PC-3 (cell line): ENCODE measurements at regions not wholly inside any gene's neighbourhood (a gene's known extent, or its start where the extent isn't known, plus 50 kb on each side); places are given as distances from the start of the nearest gene placed in this dataset.

Source experiments
- ATAC-seq: fragments of 200-7000 bp; cut with Tn5 transposase; 2 replicates; pipeline ENCODE4 v1.9.1; 2020; ENCODE audit warnings: mild to moderate bottlenecking, moderate library complexity
- BruUV-seq: library from RNA; stranded (reverse); fragments of 400-500 nt; replicated peaks from 2 replicates; lab custom pipeline; 2021; lab: Mats Ljungman, UMichigan
- CTCF ChIA-PET: fragments of 300-600 bp; sonication (Branson Sonifier 250); formaldehyde crosslinking; loops from one replicate; lab custom pipeline; 2022; ENCODE audit warnings: antibody characterized with exemption; lab: Charles Lee
- POLR2A ChIA-PET: fragments of 300-600 bp; sonication (Branson Sonifier 250); formaldehyde crosslinking; loops from one replicate; lab custom pipeline; 2022; ENCODE audit warnings: antibody characterized with exemption; ENCODE audit not compliant: unreplicated experiment; lab: Charles Lee
- DNase-seq: peaks from one replicate; pipeline ENCODE4 v3.0.0-alpha.2; 2015
- H2AFZ ChIP-seq: fragments of 300-600 bp; sonication (generic); 2 replicates; pipeline ENCODE4 v1.6.0; 2016; ENCODE audit warnings: antibody characterized with exemption, low read length
- H3F3A ChIP-seq: fragments of 300-600 bp; sonication (generic); one replicate; pipeline ENCODE4 v1.6.0; 2017; ENCODE audit warnings: antibody characterized with exemption, low read length, control low read depth, mild to moderate bottlenecking; ENCODE audit not compliant: unreplicated experiment
- H3K27ac ChIP-seq: fragments of 300-600 bp; sonication (generic); 2 replicates; pipeline ENCODE4 v1.5.1; 2016; ENCODE audit warnings: mild to moderate bottlenecking, low read length
- H3K27me3 ChIP-seq: fragments of 300-600 bp; sonication (generic); 2 replicates; pipeline ENCODE4 v1.6.1; 2016; ENCODE audit warnings: low read length, mixed read lengths
- H3K36me3 ChIP-seq: fragments of 300-600 bp; sonication (generic); 2 replicates; pipeline ENCODE4 v1.6.1; 2016; ENCODE audit warnings: low read depth, mixed run types, low read length, mixed read lengths
- H3K4me1 ChIP-seq: fragments of 300-600 bp; sonication (generic); 2 replicates; pipeline ENCODE4 v1.5.1; 2016; ENCODE audit warnings: low read length; ENCODE audit not compliant: insufficient read depth
- H3K4me2 ChIP-seq: fragments of 300-600 bp; sonication (generic); 2 replicates; pipeline ENCODE4 v1.6.0; 2016; ENCODE audit warnings: low read length
- H3K4me3 ChIP-seq: fragments of 300-600 bp; sonication (generic); 2 replicates; pipeline ENCODE4 v1.5.1; 2016; ENCODE audit warnings: mild to moderate bottlenecking, low read length, mixed read lengths
- H3K79me2 ChIP-seq: fragments of 300-600 bp; sonication (generic); 2 replicates; pipeline ENCODE4 v1.6.1; 2017; ENCODE audit warnings: low read length, mixed read lengths
- H3K9ac ChIP-seq: fragments of 300-600 bp; sonication (generic); 2 replicates; pipeline ENCODE4 v1.6.0; 2016; ENCODE audit warnings: mild to moderate bottlenecking, low read length
- H3K9me2 ChIP-seq: fragments of 300-600 bp; sonication (generic); replicated peaks from 2 replicates; pipeline ENCODE4 v1.6.1; 2016; ENCODE audit warnings: mixed run types, low read length, mixed read lengths
- H3K9me3 ChIP-seq: fragments of 300-600 bp; sonication (generic); 2 replicates; pipeline ENCODE4 v1.6.1; 2016; ENCODE audit warnings: low read length, mixed read lengths
- H4K20me1 ChIP-seq: fragments of 300-600 bp; sonication (generic); 2 replicates; pipeline ENCODE4 v1.6.1; 2016; ENCODE audit warnings: low read length, mixed read lengths
- CTCF ChIP-seq: fragments of 300-600 bp; sonication (generic); conservative IDR thresholded peaks from 2 replicates; pipeline ENCODE4 v1.5.1; 2017; ENCODE audit warnings: antibody characterized with exemption, low read depth, mild to moderate bottlenecking, low read length
- EZH2 ChIP-seq: fragments of 300-600 bp; sonication (generic); IDR thresholded peaks from one replicate; pipeline ENCODE4 v1.6.1; 2017; ENCODE audit warnings: antibody characterized with exemption, mild to moderate bottlenecking, low read length; ENCODE audit not compliant: unreplicated experiment
- EZH2phosphoT487 ChIP-seq: fragments of 300-600 bp; sonication (generic); IDR thresholded peaks from 2 replicates; pipeline ENCODE4 v1.6.1; 2018; ENCODE audit warnings: mild to moderate bottlenecking, antibody characterized with exemption, low read length, borderline replicate concordance
- intact Hi-C: fragments of 100-400 bp; cut with micrococcal nuclease; formaldehyde crosslinking; loops from 2 replicates; pipeline ENCODE4 v1.9.0; 2023

- Histone ChIP-seq H4K20me1 (no peaks in the 10 kb centered on the region), H2AFZ (no peak overlapping the region), H3K9ac (no peak overlapping the region), H3K4me1 (no peaks in the 10 kb centered on the region), H3K4me2 (no peak overlapping the region), H3K9me2 (no peaks in the 10 kb centered on the region), H3K27ac (no peak overlapping the region), H3K27me3 (peaks cover 12% of the 10 kb centered on the region; the same call in 1 of the 2 replicates), H3K79me2 (no peaks in the 10 kb centered on the region), H3F3A (no peaks in the 10 kb centered on the region), H3K4me3 (no peak overlapping the region), H3K36me3 (no peaks in the 10 kb centered on the region), H3K9me3 (no peaks in the 10 kb centered on the region)
- ATAC-seq, result no peak
- ChIA-PET POLR2A (no interaction called here), CTCF (no interaction called here)
- no peak for TF ChIP-seq CTCF
- TF ChIP-seq EZH2phosphoT487, result no peak
- TF ChIP-seq EZH2, result no peak
- intact Hi-C loops, result no loop called here
- DNase-seq, result no peak
- no TSS peak for BruUV-seq
Measured at GRCh38 chr16:9307446-9307845, 216.0 kb downstream of the HAPSTR1 start.

GRCh38 chr16:9308356-9308801 is 216.9 kb downstream of the HAPSTR1 start:
- Histone ChIP-seq H3K4me3 (no peak overlapping the region), H2AFZ (no peak overlapping the region), H3K36me3 (no peaks in the 10 kb centered on the region), H3K79me2 (no peaks in the 10 kb centered on the region), H3F3A (no peaks in the 10 kb centered on the region), H3K9me2 (no peaks in the 10 kb centered on the region), H3K4me2 (no peak overlapping the region), H3K9me3 (no peaks in the 10 kb centered on the region), H3K27me3 (peaks cover 12% of the 10 kb centered on the region; the same call in 1 of the 2 replicates), H4K20me1 (no peaks in the 10 kb centered on the region), H3K9ac (no peak overlapping the region), H3K4me1 (no peaks in the 10 kb centered on the region), H3K27ac (no peak overlapping the region)
- no TSS peak for BruUV-seq
- ATAC-seq, result no peak
- DNase-seq, result no peak
- ChIA-PET CTCF (no interaction called here), POLR2A (no interaction called here)
- no peak for TF ChIP-seq EZH2
- TF ChIP-seq CTCF, result no peak
- no peak for TF ChIP-seq EZH2phosphoT487
- intact Hi-C loops, result no loop called here

GRCh38 chr16:9308850-9309249 is 217.4 kb downstream of the HAPSTR1 start:
- Histone ChIP-seq H3K4me3 (no peak overlapping the region), H4K20me1 (no peaks in the 10 kb centered on the region), H2AFZ (no peak overlapping the region), H3K4me2 (no peak overlapping the region), H3K9me3 (no peaks in the 10 kb centered on the region), H3K9ac (no peak overlapping the region), H3K79me2 (no peaks in the 10 kb centered on the region), H3F3A (no peaks in the 10 kb centered on the region), H3K4me1 (no peaks in the 10 kb centered on the region), H3K9me2 (no peaks in the 10 kb centered on the region), H3K36me3 (no peaks in the 10 kb centered on the region), H3K27ac (no peak overlapping the region), H3K27me3 (peaks cover 12% of the 10 kb centered on the region; the same call in 1 of the 2 replicates)
- POLR2A ChIA-PET, result no interaction called here
- BruUV-seq, result no TSS peak
- no peak for ATAC-seq
- TF ChIP-seq EZH2, result no peak
- intact Hi-C loops, result no loop called here
- CTCF ChIA-PET, result no interaction called here
- no peak for DNase-seq
